Stimulated activated CD8-positive, alpha-beta memory T cell treated with anti-CD3 and anti-CD28 coated beads, Interleukin-7, amount 100 ng/mL, for 4 hours (primary cell): ENCODE measurements at regions not wholly inside any gene's neighbourhood (a gene's known extent, or its start where the extent isn't known, plus 50 kb on each side); places are given as distances from the start of the nearest gene placed in this dataset.

ENCODE experiments used
- DNase-seq, 2 donors: peaks; one replicate each; pipeline ENCODE4 v3.0.0-alpha.2; 2020; ENCODE audit warnings: low read depth in 2 of 2

DNA sequence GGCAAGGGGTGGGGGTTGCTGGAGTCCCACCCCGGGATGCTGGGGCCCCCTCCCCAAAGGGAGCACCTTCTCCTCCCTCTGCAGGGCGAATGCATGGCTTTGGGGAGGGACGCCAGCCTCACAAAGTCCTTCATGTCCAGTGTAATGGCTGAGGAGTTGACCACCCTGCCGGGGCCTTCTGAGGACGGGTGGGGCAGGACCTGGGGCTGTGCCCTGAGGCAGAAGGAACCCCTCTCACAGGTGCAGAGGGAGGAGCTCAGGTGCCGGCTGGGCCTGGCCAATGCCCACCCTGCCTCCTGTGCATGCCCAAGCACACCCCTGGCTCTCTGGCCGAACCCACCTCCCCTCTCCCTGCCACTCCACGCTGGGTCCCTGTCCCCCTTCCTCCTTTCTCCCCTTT is 64.3 kb upstream of the RNU6ATAC start:
- no peak for DNase-seq

DNA sequence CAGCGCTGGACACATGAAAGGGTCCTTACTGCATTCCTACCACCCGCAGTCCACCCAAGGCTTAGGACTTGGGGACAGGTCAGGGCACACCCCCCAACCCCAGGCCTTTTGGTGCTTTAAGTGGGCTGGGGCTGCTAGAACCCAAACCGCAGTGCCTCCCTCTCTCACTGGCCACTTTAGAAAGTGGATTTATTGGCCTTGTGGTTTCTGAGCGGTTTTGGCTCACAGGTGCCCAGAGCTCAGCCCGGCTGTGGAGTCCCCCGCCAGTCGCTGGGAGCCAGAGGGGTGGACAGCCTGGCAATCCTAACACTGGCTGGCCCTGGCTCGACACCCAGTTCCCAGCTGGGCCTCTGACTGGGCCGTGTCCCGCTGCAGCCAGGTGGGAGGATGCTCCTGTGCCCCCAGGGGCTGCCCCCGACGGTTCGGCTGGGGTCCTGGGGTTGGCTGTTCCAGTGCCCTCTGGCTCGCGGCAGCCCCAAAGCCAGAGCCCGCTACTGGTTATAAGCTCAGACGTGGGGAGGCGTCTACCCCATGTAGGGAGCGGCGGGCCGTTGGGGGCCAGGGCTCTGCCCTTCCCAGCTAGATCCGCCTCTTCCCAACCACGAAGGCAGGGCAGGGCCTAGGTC is 65.2 kb upstream of the RNU6ATAC start:
- DNase-seq = no peak

DNA sequence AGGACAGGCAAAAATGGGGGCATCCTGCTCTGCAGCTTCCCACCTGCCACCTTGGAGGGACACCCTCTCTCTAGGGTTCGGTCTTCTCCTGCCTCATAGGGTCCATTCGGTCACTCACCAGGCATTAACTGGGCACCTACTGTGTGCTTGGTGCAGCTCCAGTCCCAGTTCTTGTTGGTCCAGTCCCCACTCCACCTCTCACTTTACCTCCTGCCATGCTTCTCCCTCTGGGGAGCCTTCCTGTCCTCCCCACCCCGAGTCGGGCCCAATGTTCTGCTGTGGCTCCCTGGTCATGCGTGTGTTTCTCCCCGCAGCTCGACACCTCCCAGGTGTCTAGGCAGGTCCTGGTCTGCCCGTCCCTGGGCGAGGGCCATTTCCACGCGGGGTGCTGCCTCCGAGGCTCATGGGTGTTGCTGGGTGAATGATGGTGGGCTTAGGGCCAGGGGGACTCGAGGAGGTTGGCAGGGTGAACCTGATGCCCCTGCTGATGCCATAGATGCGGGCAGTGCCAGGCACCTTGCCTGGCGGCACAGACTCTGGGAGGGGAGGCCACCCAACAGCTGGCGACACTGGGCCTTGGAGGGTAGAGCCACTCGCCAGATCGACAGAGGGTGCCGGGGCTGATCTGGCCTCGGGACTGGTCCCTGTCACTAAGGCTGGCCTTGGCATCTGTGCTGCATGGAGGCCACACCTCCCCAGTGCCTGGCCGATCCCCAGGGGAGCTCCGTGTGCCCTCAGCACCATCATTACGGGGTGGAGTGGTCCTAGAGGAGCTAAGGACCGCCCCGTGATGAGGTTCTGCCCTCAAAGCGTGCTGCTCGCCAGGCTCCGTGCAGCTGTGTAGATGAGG is 66.0 kb upstream of the RNU6ATAC start:
- DNase-seq = no peak

DNA sequence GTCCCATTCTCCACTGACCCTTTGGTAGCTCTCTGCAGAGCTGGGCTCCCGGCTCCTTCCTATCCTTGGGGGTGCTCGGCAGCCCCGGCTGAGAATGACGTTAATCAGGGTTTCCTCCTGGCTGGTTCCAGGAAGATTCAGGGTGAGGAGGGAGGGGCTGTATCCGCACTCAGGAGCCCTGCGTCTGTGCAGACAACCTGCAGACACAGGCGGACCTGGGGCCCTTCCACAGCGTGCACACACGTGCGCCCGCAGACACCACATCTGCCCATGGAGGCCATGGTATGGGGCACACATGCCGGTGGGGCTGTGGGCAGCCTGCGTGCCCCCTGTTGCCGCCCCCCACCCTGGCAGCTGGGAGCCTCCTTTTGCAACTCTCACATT is 66.6 kb upstream of the RNU6ATAC start:
- DNase-seq = no peak

DNA sequence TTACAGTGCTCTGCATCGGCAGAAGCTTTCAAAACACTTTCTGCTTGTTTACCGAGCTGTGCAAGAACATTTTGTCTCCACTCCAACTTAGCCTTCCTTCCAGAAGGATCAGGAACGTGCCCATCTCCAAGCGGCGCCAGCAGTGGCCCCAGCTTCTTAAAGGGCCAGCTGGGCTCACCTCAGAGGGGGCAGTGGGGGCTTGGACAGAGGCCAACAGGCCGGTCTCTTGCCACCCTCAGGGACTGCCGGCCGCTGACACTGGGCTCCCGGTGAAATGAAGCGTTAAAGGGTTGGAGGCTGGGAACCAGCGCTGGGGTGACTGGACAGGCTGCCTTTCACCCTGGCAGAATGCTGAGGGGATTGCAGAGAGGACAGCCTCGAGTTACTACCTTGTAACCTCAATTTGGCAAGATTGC is 67.0 kb upstream of the RNU6ATAC start:
- DNase-seq = no peak

DNA sequence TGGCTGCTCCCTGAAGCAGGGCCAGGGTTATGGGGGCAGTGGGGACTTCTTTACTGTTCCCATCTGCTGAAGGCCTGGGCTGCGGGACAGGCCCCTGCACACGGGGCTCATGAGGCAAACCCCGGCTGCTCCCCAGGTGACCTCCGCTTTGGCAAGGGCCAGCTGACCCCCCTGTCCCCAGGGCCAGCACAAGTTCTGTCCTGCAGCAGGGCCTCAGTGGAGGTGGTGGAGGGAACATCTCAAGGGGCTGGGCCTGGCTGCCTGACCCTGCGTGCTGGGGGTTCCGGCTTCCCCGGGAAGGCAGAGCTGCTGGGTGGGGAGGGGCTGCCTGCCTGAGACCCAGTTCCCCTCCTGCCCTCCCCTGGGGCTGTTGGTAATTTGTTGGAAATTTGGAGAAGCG is 67.4 kb upstream of the RNU6ATAC start:
- DNase-seq = no peak

DNA sequence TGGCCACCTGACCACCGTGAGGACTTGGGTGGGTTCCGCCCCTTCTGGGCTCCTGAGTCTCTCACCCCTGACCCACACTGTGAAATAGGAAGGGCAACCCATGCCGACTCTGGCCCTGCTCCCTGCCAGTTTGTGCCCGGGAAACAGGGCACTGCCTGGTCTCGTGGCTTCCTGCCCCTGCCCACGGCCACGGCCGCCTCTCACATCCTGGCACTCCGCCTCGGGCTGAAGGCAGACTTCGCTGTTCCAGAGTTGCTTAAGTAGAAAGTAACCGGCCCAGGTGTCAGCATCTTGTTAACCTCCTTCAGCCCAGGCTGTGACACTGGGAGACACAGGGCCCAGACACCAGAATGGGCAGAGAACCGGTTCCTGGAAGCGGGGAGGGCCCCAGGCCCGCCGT is 68.7 kb upstream of the RNU6ATAC start:
- no peak for DNase-seq

DNA sequence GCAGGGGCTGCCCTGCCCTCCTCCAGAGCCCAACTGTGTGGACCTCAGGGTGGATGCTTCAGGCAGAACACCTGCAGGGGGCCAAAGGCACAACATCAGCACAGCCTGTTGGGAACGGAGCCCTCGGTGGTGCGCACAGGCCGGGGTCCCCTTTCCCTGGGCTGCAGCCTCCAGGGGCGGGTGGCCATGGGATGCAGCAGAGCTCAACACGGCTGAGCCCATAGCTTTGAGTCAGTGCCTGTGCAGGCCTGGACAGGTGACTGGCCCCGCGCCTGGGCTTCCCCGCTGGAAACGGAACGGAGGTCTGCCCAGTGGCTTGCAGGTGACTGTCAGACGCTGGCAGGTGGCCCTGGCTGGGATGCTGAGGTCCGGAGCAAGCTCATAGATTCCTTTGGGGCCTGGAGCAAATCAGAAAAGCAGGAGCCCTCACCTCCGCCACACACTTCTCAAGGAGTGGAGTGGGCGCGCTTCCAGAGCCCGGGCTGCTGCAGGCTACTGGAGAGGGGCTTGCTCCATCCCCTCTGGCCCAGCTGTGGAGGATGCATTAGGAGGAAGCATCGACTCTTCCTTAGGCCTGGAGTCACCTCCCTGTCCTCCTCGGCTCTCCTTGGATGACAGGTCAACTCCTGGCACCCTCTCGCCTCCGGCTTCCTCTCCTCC is 69.8 kb upstream of the RNU6ATAC start:
- DNase-seq = no peak

DNA sequence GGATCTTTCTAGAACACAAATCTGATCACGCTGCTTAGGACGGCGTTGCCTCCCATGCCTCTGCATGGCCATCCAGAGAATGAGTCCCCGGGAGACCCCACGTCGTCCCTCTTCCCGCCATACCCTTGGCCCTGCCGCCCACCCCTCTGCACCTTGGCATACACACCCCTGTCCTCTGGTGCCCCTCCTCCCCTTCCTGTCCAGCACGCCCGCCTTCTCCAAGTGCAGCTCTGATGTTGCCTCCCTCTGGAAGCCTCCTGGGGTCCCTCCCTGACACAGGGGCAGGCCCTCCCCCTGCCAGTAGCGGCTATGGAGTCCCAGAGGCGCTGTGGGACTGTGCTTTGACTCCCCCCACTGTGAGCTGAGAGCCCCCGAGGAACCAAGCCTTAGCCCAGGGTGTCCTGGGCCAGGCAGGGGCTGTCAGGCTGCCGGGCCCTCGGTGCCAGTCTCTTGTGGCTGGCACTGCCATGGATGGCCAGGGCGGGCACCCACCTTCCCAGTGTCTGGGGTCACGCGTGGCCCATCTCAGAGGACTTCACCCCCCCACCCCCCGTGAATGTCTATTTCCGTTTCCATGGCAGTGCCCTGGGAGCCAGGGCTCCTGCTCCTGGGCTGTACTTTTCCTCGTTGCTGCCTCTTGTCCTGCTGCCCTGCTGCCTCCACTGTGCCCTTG is 70.5 kb upstream of the RNU6ATAC start:
- no peak for DNase-seq

DNA sequence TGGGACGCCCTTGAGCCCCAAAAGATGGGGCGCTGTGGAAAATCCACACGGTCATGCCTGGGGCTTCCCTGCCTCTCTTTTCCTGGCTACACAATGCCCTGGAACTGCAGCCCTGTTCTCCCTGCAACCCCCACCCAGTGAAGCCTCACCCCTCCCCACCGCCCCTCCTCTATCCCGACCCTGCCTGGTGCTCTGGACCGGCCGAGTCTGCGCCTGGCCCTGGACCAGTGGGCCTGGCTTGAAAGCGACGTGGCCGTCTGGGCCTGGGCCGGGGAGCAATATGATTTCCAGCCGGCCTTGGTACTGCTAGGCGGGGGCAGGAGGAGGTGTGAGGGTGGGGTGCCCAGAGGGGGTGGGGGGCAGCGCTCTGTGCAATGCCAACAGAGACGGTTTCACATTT is 71.0 kb upstream of the RNU6ATAC start:
- DNase-seq = no peak

DNA sequence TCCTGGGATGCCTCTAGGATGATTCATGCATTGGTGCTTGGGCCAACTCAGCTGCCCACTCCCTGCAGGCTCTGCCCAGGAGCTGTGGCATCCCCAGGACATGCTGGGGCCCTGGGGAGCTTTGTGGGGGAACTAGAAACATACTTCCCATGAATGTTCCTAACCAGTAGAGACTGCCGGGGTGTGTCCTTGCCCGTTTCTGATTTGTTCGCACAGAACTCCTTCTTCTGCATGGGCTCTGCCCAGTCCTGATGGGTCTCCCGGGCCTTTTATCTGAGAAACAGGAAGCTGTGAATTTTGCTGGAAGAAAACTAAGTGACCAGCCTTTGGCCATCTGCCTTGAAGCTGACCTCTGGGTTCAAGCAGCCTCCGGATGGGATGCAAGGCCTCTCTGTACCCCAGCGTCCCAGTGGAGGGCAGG is 71.6 kb upstream of the RNU6ATAC start:
- DNase-seq = no peak

DNA sequence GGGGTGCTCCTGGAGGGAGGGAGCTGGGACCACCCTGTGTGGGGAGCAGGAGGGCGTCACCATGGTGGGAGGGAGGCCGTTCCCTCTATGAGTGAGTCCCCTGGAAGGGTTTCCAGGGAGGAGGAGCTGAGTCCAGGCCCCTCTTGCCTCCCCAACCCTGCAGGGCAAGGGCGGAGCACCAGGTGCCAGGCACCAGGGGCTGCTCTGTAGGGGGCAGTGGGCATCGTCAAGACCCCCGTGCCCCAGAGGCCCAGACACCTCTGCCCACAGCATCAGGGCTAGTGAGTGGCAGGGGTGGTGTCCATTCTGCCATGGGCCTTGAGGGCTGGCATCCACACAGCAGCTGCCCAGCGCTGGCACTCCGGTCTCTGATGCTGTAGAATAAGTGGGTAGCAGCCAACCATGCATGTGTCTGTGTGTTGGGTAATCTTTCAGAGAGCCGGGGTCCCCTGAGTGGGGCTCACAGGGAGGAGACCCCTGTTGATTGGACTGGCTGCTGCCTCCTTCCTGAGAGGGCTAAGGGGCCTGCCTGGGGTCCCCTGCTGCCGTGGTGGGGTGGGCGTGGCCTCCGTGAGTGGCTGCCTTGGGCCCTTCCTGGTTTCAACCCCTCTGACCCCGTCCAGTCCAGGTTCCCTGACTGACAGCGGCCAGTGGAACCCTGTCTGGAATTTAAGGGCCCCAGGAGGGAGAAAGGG is 72.7 kb upstream of the RNU6ATAC start:
- no peak for DNase-seq

DNA sequence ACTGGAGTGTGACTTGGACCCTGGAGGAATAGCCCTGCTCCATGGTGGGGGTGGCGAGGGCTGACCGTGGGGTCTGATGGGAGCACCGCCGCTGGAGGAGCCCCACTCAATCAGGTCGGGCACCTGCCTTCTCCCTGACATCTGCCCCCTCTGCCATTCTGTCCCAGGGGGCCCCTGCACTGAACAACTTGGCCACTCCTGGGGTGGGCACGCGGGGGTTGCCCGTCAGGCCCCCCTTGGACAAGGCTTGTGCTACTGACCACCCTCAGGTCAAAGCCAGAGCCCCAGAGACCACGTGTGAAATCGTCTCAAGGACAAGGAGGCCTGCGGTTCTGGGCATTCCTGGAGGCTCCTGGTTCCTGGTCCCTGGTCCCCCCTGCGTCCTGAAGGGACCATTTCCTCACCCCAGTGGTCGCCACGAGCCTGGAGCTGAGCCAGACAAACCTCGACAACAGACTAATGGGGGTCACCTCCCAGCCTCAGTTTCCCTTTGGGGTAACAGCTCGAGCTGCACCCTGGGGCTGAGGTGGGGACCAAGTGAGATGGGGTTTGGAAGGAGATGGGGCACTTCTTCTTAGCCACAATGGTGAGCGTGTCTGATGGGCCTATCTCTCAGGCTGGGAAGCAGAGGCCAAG is 73.4 kb upstream of the RNU6ATAC start:
- DNase-seq = no peak

DNA sequence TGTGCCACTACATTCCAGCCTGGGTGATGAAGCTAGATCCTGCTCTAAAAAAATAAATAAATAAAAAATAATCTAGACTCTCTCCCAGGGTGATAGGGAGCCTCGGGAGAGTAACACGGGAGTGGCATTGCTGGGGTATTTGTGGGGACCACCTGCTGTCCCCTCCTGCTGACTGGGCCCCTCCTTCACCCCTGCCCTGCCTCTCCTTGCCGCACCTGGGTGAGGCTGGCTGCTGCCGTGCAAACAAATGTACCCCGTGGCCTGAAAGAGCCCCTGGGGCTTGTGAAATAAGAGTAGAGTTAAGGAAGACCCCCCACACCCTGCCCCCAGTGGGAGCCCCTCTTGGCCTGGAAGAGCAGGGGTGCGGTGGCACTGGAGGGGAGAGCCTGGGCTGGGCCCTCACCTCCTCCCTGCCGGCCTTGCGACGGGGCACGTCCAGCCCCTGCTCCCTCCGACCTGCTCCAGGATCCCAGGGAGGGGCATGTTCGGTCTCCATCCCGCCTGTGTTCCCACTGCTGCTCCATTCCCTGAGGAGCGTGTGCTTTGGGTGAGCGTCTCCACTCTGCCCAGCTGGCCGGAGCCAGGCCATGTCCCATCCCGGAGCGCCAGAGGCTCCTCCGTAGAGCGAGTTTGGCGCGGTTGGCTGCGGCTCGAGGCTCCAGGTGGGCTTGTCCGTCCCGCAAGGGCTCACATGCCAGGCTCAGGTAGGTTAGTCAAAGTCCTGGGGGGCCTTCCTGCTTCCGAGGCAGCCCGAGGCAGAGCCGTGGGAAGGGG is 75.0 kb upstream of the RNU6ATAC start:
- DNase-seq = no peak

DNA sequence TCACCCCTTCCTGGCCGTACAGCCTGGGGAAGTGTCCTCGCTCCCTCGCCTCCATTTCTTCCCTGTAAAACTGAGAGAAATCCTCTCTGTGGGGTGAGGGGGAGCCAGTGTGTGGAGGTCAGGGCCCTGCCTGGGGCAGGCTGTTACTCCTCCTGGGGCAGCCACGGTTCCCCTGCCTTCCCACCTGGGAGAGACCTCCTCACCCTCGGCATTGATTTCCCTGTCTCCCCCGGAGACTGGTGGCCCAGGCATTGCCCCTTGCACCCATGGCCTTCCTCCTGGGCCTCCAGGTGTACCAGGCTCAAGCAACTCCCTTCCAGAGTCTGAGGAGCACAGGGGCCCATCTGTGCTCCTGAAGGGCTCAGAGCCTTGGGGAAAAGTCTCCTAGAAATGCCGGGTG is 75.6 kb upstream of the RNU6ATAC start:
- no peak for DNase-seq

DNA sequence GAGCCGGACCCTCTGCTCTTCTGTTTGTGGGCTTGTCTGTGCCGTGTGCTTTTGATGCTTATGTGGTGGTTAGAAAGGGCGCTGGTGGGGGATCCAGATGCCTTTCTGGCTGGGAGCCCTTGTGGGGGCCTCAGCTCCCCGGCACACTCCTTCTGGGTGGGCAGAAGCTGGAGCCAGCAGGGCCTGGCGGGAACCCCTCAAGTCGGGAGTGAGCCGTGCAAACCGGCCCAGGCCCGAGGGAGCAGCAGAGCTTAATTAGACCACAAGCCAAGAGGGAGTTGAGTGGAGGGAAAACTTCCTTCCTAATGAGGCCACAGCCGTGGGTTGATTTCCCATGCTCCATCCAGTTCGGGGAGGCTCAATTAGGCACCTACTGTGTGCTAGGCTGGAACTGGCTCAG is 76.0 kb upstream of the RNU6ATAC start:
- DNase-seq = no peak

DNA sequence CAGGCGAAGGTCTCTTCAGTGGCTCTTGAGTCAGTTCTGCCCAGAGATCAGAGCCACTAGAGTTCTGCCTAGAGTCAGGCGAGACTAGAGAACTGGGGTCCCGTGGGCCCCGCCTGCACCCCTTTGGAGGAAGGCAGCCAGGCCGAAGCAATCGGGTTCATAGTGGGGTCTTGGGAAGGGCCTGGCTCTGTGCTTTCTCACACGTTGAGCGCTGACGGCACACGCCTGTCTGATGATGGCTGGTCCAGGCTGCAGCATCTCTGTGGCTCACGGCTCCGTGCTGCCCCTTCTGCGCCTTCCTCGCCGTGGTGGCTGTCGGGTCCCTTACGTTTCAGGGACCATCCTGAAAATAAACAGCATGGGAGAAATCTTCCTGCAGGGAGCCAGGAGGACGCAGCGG is 78.3 kb upstream of the RNU6ATAC start:
- no peak for DNase-seq

DNA sequence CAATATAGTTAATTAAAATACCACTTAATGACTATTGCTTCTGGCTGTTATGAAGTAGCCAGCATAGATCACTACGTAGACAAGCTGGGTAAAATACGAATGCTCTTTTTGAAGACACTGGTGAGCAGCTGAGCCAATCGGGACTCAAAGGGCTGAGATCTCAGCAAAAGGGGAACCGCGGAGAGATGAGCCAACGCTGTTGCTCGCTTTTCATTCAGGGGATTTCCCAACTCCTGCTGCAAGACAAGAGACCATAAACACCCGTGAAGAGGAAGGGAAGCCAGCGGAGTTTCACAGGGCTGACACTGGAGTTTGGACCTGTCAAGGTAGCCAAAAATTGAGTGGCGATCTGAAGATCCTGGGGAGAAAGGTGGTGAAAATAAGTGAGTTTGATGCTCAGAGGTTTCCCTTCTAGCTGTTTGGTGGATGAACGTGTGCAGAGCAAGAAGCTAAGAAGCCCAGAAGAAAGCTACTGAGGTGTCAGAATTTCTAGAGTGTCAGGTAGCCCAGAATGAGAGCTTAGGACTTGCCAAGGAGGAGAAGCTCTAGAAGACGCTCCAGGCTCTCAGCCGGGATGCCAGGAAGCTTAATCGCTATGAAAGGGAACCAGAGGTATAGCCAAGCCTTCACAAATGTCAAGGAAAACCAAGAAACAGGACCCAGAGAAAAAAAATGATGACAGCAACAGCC is 79.6 kb upstream of the RNU6ATAC start:
- peak; percentile 3 to 16 for DNase-seq

DNA sequence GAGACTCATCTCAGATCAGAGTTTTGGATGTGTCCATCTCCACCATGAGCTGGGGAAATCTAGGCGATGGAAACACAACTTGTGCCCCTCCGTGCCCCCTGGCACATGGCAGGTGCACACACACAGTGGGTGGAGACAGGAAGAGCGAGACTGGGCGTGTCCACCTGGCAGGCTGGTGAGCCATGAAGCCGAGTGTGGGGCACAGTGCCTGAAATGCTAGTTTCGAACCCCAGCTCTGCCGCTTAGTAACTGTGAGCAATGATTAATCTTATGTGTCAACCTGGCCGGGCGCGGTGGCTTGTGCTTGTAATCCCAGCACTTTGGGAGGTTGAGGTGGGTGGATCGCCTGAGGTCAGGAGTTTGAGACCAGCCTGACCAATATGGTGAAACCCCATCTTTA is 80.8 kb upstream of the RNU6ATAC start:
- no peak for DNase-seq
